NCI-H748 (cell line): ENCODE measurements at regions not wholly inside any gene's neighbourhood (a gene's known extent, or its start where the extent isn't known, plus 50 kb on each side); places are given as distances from the start of the nearest gene placed in this dataset.
"Not testable (repeated sequence)": the region's sequence is repeated elsewhere in the genome, so short reads cannot be mapped to it uniquely, and the experiment has no call there.

Source experiments
- DNase-seq: peaks from one replicate; lab custom pipeline; 2025; ENCODE audit not compliant: unreplicated experiment; lab: John Stamatoyannopoulos, UW

GRCh38 chr7:150169943-150170490 lies 153.1 kb upstream of the LRRC61 start:
- DNase-seq = not testable (repeated sequence)

- not testable (repeated sequence) for DNase-seq
Observed at GRCh38 chr7:150183602-150184001, 139.6 kb upstream of the LRRC61 start.

- DNase-seq = not testable (repeated sequence)
Observed at GRCh38 chr7:150189963-150190362, 133.2 kb upstream of the LRRC61 start.

DNA sequence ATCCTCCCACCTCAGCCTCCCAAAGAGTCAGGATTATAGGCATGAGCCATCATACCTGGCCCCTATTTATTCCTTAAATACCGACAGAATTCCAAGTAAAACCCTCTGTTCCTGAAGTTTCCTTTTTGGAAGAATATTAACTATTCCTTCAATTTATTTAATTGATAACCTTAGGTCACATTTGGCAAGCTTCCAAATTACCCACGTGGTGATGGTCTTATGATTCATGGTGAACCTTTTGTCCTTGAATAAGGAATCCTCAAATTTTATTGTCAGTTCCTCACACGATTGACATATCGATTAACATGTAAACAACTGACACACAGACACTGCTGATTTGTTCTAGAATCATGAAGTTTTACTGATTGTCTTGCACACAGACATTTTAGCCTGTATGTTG lies 130.6 kb upstream of the LRRC61 start:
- not testable (repeated sequence) for DNase-seq

- not testable (repeated sequence) for DNase-seq
Observed at GRCh38 chr7:150193866-150194265, 129.3 kb upstream of the LRRC61 start.
